GM12878 (cell line): ENCODE measurements at regions not wholly inside any gene's neighbourhood (a gene's known extent, or its start where the extent isn't known, plus 50 kb on each side); places are given as distances from the start of the nearest gene placed in this dataset.

Experiments
- ATAC-seq: fragments of 200-7000 bp; cut with Tn5 transposase; 3 replicates; pipeline ENCODE4 v1.9.1; 2020; ENCODE audit warnings: mild to moderate bottlenecking, moderate library complexity
- BruUV-seq: library from RNA; stranded (reverse); fragments of 400-500 nt; replicated peaks from 2 replicates; lab custom pipeline; 2021; lab: Mats Ljungman, UMichigan
- CTCF ChIA-PET: fragments of 300-600 bp; sonication (Branson Sonifier 250); formaldehyde crosslinking; extraction: SDS; loops from one replicate; lab custom pipeline; 2021; ENCODE audit warnings: inconsistent platforms; lab: Yijun Ruan, JAX
- POLR2A ChIA-PET: fragments of 350-600 bp; formaldehyde crosslinking; extraction: SDS; loops from one replicate; lab custom pipeline; 2021; ENCODE audit warnings: inconsistent platforms; lab: Charles Lee
- RAD21 ChIA-PET: fragments of 300-600 bp; sonication (Branson Sonifier 250); formaldehyde crosslinking; loops from one replicate; lab custom pipeline; 2023; ENCODE audit warnings: antibody characterized with exemption; ENCODE audit not compliant: unreplicated experiment; lab: Charles Lee
- SMC1A ChIA-PET: fragments of 300-600 bp; sonication (Branson Sonifier 250); formaldehyde crosslinking; loops from one replicate; lab custom pipeline; 2023; ENCODE audit not compliant: unreplicated experiment, uncharacterized antibody; lab: Charles Lee
- DNase-seq: peaks from one replicate; pipeline ENCODE4 v3.0.0-alpha.2; 2011; ENCODE audit warnings: low read depth, low spot score
- FAIRE-seq: peaks from 3 replicates; lab custom pipeline; 2011; peaks lifted over from hg19 to GRCh38; lab: Jason Lieb, UNC
- H2AFZ ChIP-seq: 2 replicates; pipeline ENCODE4 v1.6.0; 2011; ENCODE audit warnings: low read depth, low read length, control low read depth; ENCODE audit not compliant: control insufficient read depth
- H3K27ac ChIP-seq: 2 replicates; pipeline ENCODE4 v1.5.1; 2011; ENCODE audit warnings: control low read depth; ENCODE audit not compliant: control insufficient read depth, insufficient read depth
- H3K27me3 ChIP-seq, 2 experiments: replicated peaks in 1 of 2; 2 replicates each; pipeline versions ENCODE4 v1.6.0 to v1.6.1; 2011; ENCODE audit warnings: low read length in 1 of 2; ENCODE audit not compliant: control insufficient read depth in 2 of 2, insufficient read depth in 2 of 2
- H3K36me3 ChIP-seq, 2 experiments: 2 replicates each; pipeline ENCODE4 v1.5.1; 2011; ENCODE audit warnings: low read length in 1 of 2; ENCODE audit not compliant: control insufficient read depth in 2 of 2, insufficient read depth in 2 of 2
- H3K4me1 ChIP-seq: 2 replicates; pipeline ENCODE4 v1.6.1; 2011; ENCODE audit warnings: mild to moderate bottlenecking, low read length, moderate library complexity, mixed read lengths; ENCODE audit not compliant: control insufficient read depth, insufficient read depth
- H3K4me2 ChIP-seq: 2 replicates; pipeline ENCODE4 v1.6.0; 2011; ENCODE audit warnings: control low read depth; ENCODE audit not compliant: control insufficient read depth, insufficient read depth
- H3K4me3 ChIP-seq: fragments of 200-600 bp; sonication (generic); 2 replicates; pipeline ENCODE4 v1.5.1; 2016
- H3K79me2 ChIP-seq: 2 replicates; pipeline ENCODE4 v1.6.0; 2011; ENCODE audit warnings: low read length; ENCODE audit not compliant: control insufficient read depth, insufficient read depth
- H3K9ac ChIP-seq: 2 replicates; pipeline ENCODE4 v1.8.0; 2011; ENCODE audit warnings: low read length, control low read depth, mixed read lengths; ENCODE audit not compliant: control insufficient read depth, insufficient read depth
- H3K9me3 ChIP-seq: replicated peaks from 3 replicates; pipeline ENCODE4 v1.5.1; 2011; ENCODE audit warnings: mild to moderate bottlenecking, low read length; ENCODE audit not compliant: control insufficient read depth, insufficient read depth
- H4K20me1 ChIP-seq: 2 replicates; pipeline ENCODE4 v1.6.0; 2011; ENCODE audit not compliant: control insufficient read depth, insufficient read depth
- CBFB ChIP-seq: IDR thresholded peaks from 2 replicates; pipeline ENCODE4 v1.6.1; 2016; ENCODE audit warnings: antibody characterized with exemption, low read depth
- CREB1 ChIP-seq: IDR thresholded peaks from 2 replicates; pipeline ENCODE4 v1.6.1; 2012; ENCODE audit warnings: low read depth, mild to moderate bottlenecking, inconsistent platforms
- FOXK2 ChIP-seq: fragments of 450-650 bp; IDR thresholded peaks from 2 replicates; pipeline ENCODE4 v1.6.1; 2017; ENCODE audit warnings: mild to moderate bottlenecking, moderate library complexity
- HCFC1 ChIP-seq: fragments of 150-350 bp; IDR thresholded peaks from 2 replicates; pipeline ENCODE4 v1.6.1; 2014; ENCODE audit warnings: low read length
- KAT2A ChIP-seq: conservative IDR thresholded peaks from 2 replicates; pipeline ENCODE4 v1.6.1; 2011; ENCODE audit warnings: low read depth, low read length; ENCODE audit not compliant: control insufficient read depth
- MEF2A ChIP-seq: IDR thresholded peaks from 2 replicates; pipeline ENCODE4 v1.6.1; 2011; ENCODE audit warnings: low read depth, mild to moderate bottlenecking, low read length, moderate library complexity; ENCODE audit not compliant: insufficient read depth
- MEF2B ChIP-seq: fragments of 450-650 bp; IDR thresholded peaks from 2 replicates; pipeline ENCODE4 v1.6.1; 2018; ENCODE audit warnings: mild to moderate bottlenecking, moderate library complexity; ENCODE audit not compliant: partially characterized antibody, poor library complexity, severe bottlenecking
- NFYB ChIP-seq: IDR thresholded peaks from 2 replicates; pipeline ENCODE4 v1.6.1; 2011; ENCODE audit warnings: low read depth, mild to moderate bottlenecking, low read length, improper control_type of control experiment, moderate library complexity; ENCODE audit not compliant: insufficient read depth
- NR2C1 ChIP-seq: fragments of 450-650 bp; IDR thresholded peaks from 2 replicates; pipeline ENCODE4 v1.6.1; 2017; ENCODE audit warnings: antibody characterized with exemption, mild to moderate bottlenecking, moderate library complexity
- PAX5 ChIP-seq: IDR thresholded peaks from 2 replicates; pipeline ENCODE4 v1.6.1; 2011; ENCODE audit warnings: low read depth, low read length, borderline replicate concordance
- RBBP5 ChIP-seq: fragments of 200-600 bp; sonication (generic); conservative IDR thresholded peaks from 2 replicates; pipeline ENCODE4 v1.6.1; 2016
- SMAD1 ChIP-seq: fragments of 450-650 bp; IDR thresholded peaks from 2 replicates; pipeline ENCODE4 v1.6.1; 2018; ENCODE audit warnings: mild to moderate bottlenecking, low read depth; ENCODE audit not compliant: partially characterized antibody
- SMARCA5 ChIP-seq: fragments of 450-650 bp; IDR thresholded peaks from 2 replicates; pipeline ENCODE4 v1.6.1; 2017; ENCODE audit warnings: mild to moderate bottlenecking
- STAT1 ChIP-seq: fragments of 450-650 bp; conservative IDR thresholded peaks from 2 replicates; pipeline ENCODE4 v1.6.1; 2014; ENCODE audit warnings: antibody characterized with exemption, mild to moderate bottlenecking
- USF2 ChIP-seq: IDR thresholded peaks from 2 replicates; pipeline ENCODE4 v1.6.1; 2011; ENCODE audit warnings: low read depth, low read length, improper control_type of control experiment, borderline replicate concordance
- ZBTB40 ChIP-seq: fragments of 450-650 bp; IDR thresholded peaks from 2 replicates; pipeline ENCODE4 v1.6.1; 2016; ENCODE audit warnings: mild to moderate bottlenecking, moderate library complexity, borderline replicate concordance
- WGBS: methylation state at CpG from one replicate; pipeline ENCODE4 v1.1.6; 2016; ENCODE audit warnings: low lambda C conversion rate; ENCODE audit not compliant: insufficient replicate concordance, insufficient coverage; ENCODE audit errors: missing lambda C conversion rate; 5-methylcytosine and 5-hydroxymethylcytosine counted together
- in situ Hi-C: fragments of 300-500 bp; cut with MboI; formaldehyde crosslinking; loops from 9 replicates; pipeline ENCODE4 v1.14.3; 2018; ENCODE audit warnings: mixed read lengths
- intact Hi-C: fragments of 100-400 bp; cut with micrococcal nuclease; formaldehyde crosslinking; loops from one replicate; pipeline ENCODE4 v1.14.2; 2022; ENCODE audit not compliant: unreplicated experiment

GRCh38 chr9:3043369-3043768, 199.5 kb upstream of the PUM3 start:
- Histone ChIP-seq H3K27me3 (no peaks in the 10 kb centered on the region), H3K4me3 (no peak overlapping the region), H3K36me3 (no peaks in the 10 kb centered on the region), H3K79me2 (no peaks in the 10 kb centered on the region), H4K20me1 (no peaks in the 10 kb centered on the region)
- no peak for FAIRE-seq
- ChIA-PET CTCF (no interaction called here), RAD21 (no interaction called here)
- in situ Hi-C loops = no loop called here
- WGBS = 49% methylated on average over 4 of the region's 4 CpGs
- TF ChIP-seq SMARCA5 (no peak), NFYB (no peak), SMAD1 (no peak), RBBP5 (no peak), CREB1 (no peak), FOXK2 (no peak), USF2 (no peak), CBFB (no peak), HCFC1 (no peak), MEF2A (no peak), STAT1 (no peak), ZBTB40 (no peak), NR2C1 (no peak), KAT2A (no peak), PAX5 (no peak), MEF2B (no peak)
- TF ChIP-seq, all 136 proteins: peak for 0
- no peaks in the 10 kb centered on the region for H3K9me3 ChIP-seq
- DNase-seq (no peak), ATAC-seq (no peak)
- no peak overlapping the region for H3K27ac ChIP-seq
- no peak overlapping the region for H2AFZ ChIP-seq
- BruUV-seq = no TSS peak
- POLR2A ChIA-PET = no interaction called here
- SMC1A ChIA-PET = no interaction called here
- H3K9ac ChIP-seq = no peak overlapping the region
- no peaks in the 10 kb centered on the region for H3K4me1 ChIP-seq
- intact Hi-C loops = no loop called here
- H3K4me2 ChIP-seq = no peak overlapping the region
